Activated naive CD8-positive, alpha-beta T cell treated with anti-CD3 and anti-CD28 coated beads, Interleukin-2, amount 10 ng/mL, durations not matched to agents 7 days and 5 days (primary cell): ENCODE measurements at regions not wholly inside any gene's neighbourhood (a gene's known extent, or its start where the extent isn't known, plus 50 kb on each side); places are given as distances from the start of the nearest gene placed in this dataset.

Source experiments
- ATAC-seq: fragments of 150-1000 bp; cut with Tn5 transposase; one replicate; pipeline ENCODE4 v1.10.0; 2021; ENCODE audit warnings: low read depth, moderate library complexity
- POLR2A ChIA-PET: fragments of 350-600 bp; sonication (Branson Sonifier 250); formaldehyde crosslinking; loops from one replicate; lab custom pipeline; 2021; ENCODE audit warnings: antibody characterized with exemption; lab: Charles Lee
- DNase-seq: peaks from one replicate; pipeline ENCODE4 v3.0.0; 2021
- H3K27ac Mint-ChIP-seq: one replicate; pipeline ENCODE4 v1.8.0; 2022; ENCODE audit warnings: mild to moderate bottlenecking, mixed read lengths
- H3K27me3 Mint-ChIP-seq: one replicate; pipeline ENCODE4 v1.8.0; 2022; ENCODE audit warnings: mild to moderate bottlenecking, moderate library complexity, mixed read lengths
- H3K36me3 Mint-ChIP-seq: one replicate; pipeline ENCODE4 v1.8.0; 2021; ENCODE audit warnings: mild to moderate bottlenecking, mixed read lengths
- H3K4me1 Mint-ChIP-seq: one replicate; pipeline ENCODE4 v1.8.0; 2021; ENCODE audit warnings: mixed read lengths
- H3K4me3 Mint-ChIP-seq: one replicate; pipeline ENCODE4 v1.8.0; 2022; ENCODE audit warnings: mild to moderate bottlenecking, moderate library complexity, mixed read lengths
- H3K9me3 Mint-ChIP-seq: one replicate; pipeline ENCODE4 v1.8.0; 2021; ENCODE audit warnings: mixed read lengths

- Mint-ChIP-seq H3K9me3 (peaks cover 3% of the 10 kb centered on the region), H3K27ac (no peak overlapping the region), H3K4me1 (peaks cover 7% of the 10 kb centered on the region), H3K36me3 (no peaks in the 10 kb centered on the region), H3K27me3 (peaks cover 3% of the 10 kb centered on the region), H3K4me3 (no peak overlapping the region)
- ATAC-seq (no peak), DNase-seq (no peak)
- POLR2A ChIA-PET: no interaction called here
These were observed 207.1 kb downstream of the NFATC2 start for GRCh38 chr20:51335329-51335841.

- ATAC-seq: no peak
- no peaks in the 10 kb centered on the region for H3K36me3 Mint-ChIP-seq
These were observed 207.9 kb downstream of the NFATC2 start for GRCh38 chr20:51334609-51335008.

GRCh38 chr20:51333971-51334370, 208.5 kb downstream of the NFATC2 start:
- DNase-seq (no peak), ATAC-seq (no peak)
- Mint-ChIP-seq H3K4me3 (no peak overlapping the region), H3K36me3 (no peaks in the 10 kb centered on the region), H3K27ac (no peak overlapping the region), H3K4me1 (peaks cover 7% of the 10 kb centered on the region), H3K9me3 (peaks cover 3% of the 10 kb centered on the region), H3K27me3 (no peaks in the 10 kb centered on the region)
- POLR2A ChIA-PET: no interaction called here

More at GRCh38 chr20:51334609-51335008, 207.9 kb downstream of the NFATC2 start:
- DNase-seq: no peak
- Mint-ChIP-seq H3K4me3 (no peak overlapping the region), H3K27ac (no peak overlapping the region), H3K9me3 (peaks cover 3% of the 10 kb centered on the region), H3K27me3 (peaks cover 3% of the 10 kb centered on the region), H3K4me1 (peaks cover 7% of the 10 kb centered on the region)
- POLR2A ChIA-PET: no interaction called here

- ATAC-seq (no peak), DNase-seq (no peak)
- H3K4me1 Mint-ChIP-seq: peaks cover 4% of the 10 kb centered on the region
- H3K36me3 Mint-ChIP-seq: no peaks in the 10 kb centered on the region
- no peak overlapping the region for H3K4me3 Mint-ChIP-seq
- H3K27me3 Mint-ChIP-seq: no peaks in the 10 kb centered on the region
- H3K9me3 Mint-ChIP-seq: peaks cover under 1% of the 10 kb centered on the region
- POLR2A ChIA-PET: no interaction called here
- H3K27ac Mint-ChIP-seq: no peak overlapping the region
These were observed 209.1 kb downstream of the NFATC2 start for GRCh38 chr20:51333446-51333845.

GRCh38 chr20:51331481-51331880, 211.0 kb downstream of the NFATC2 start:
- POLR2A ChIA-PET: no interaction called here
- Mint-ChIP-seq H3K27me3 (no peaks in the 10 kb centered on the region), H3K9me3 (no peaks in the 10 kb centered on the region), H3K4me3 (no peak overlapping the region), H3K36me3 (no peaks in the 10 kb centered on the region), H3K4me1 (no peaks in the 10 kb centered on the region), H3K27ac (no peak overlapping the region)
- DNase-seq (no peak), ATAC-seq (no peak)

- ATAC-seq (no peak), DNase-seq (no peak)
- Mint-ChIP-seq H3K9me3 (no peaks in the 10 kb centered on the region), H3K4me1 (no peaks in the 10 kb centered on the region), H3K27me3 (no peaks in the 10 kb centered on the region), H3K27ac (no peak overlapping the region), H3K36me3 (no peaks in the 10 kb centered on the region), H3K4me3 (no peak overlapping the region)
- POLR2A ChIA-PET: no interaction called here
These were observed 212.7 kb downstream of the NFATC2 start for GRCh38 chr20:51329845-51330244.

- Mint-ChIP-seq H3K4me1 (no peaks in the 10 kb centered on the region), H3K9me3 (no peaks in the 10 kb centered on the region), H3K27ac (no peak overlapping the region), H3K36me3 (no peaks in the 10 kb centered on the region), H3K4me3 (no peak overlapping the region), H3K27me3 (no peaks in the 10 kb centered on the region)
- POLR2A ChIA-PET: no interaction called here
- ATAC-seq: no peak
- DNase-seq: no peak
These were observed 215.2 kb downstream of the NFATC2 start for GRCh38 chr20:51327251-51327841.

- POLR2A ChIA-PET: no interaction called here
- Mint-ChIP-seq H3K36me3 (no peaks in the 10 kb centered on the region), H3K4me3 (no peak overlapping the region), H3K4me1 (no peaks in the 10 kb centered on the region), H3K9me3 (no peaks in the 10 kb centered on the region), H3K27me3 (no peaks in the 10 kb centered on the region), H3K27ac (no peak overlapping the region)
- ATAC-seq (no peak), DNase-seq (peak; percentile 40)
These were observed 216.2 kb downstream of the NFATC2 start for GRCh38 chr20:51326201-51326819.

- Mint-ChIP-seq H3K27ac (no peak overlapping the region), H3K9me3 (no peaks in the 10 kb centered on the region), H3K27me3 (no peaks in the 10 kb centered on the region), H3K4me3 (no peak overlapping the region), H3K4me1 (peaks cover 2% of the 10 kb centered on the region), H3K36me3 (no peaks in the 10 kb centered on the region)
- POLR2A ChIA-PET: no interaction called here
- DNase-seq (no peak), ATAC-seq (no peak)
These were observed 220.3 kb downstream of the NFATC2 start for GRCh38 chr20:51322164-51322707.

GRCh38 chr20:51321343-51322163, 221.0 kb downstream of the NFATC2 start:
- peaks cover 2% of the 10 kb centered on the region for H3K4me1 Mint-ChIP-seq
- H3K27me3 Mint-ChIP-seq: no peaks in the 10 kb centered on the region
- H3K4me3 Mint-ChIP-seq: no peak overlapping the region
- no peak overlapping the region for H3K27ac Mint-ChIP-seq
- no peak for ATAC-seq
- no peak for DNase-seq
- H3K9me3 Mint-ChIP-seq: no peaks in the 10 kb centered on the region
- H3K36me3 Mint-ChIP-seq: no peaks in the 10 kb centered on the region
- POLR2A ChIA-PET: no interaction called here

- Mint-ChIP-seq H3K27me3 (no peaks in the 10 kb centered on the region), H3K36me3 (no peaks in the 10 kb centered on the region), H3K27ac (no peak overlapping the region), H3K4me3 (no peak overlapping the region), H3K4me1 (peaks cover 2% of the 10 kb centered on the region), H3K9me3 (peaks cover 4% of the 10 kb centered on the region)
- ATAC-seq (no peak), DNase-seq (no peak)
- POLR2A ChIA-PET: no interaction called here
These were observed 223.0 kb downstream of the NFATC2 start for GRCh38 chr20:51319522-51319921.

GRCh38 chr20:51318058-51318949, 224.2 kb downstream of the NFATC2 start:
- Mint-ChIP-seq H3K9me3 (peaks cover 4% of the 10 kb centered on the region), H3K27me3 (no peaks in the 10 kb centered on the region), H3K4me1 (peaks cover 2% of the 10 kb centered on the region), H3K27ac (peak overlapping the region; percentile 40), H3K4me3 (no peak overlapping the region), H3K36me3 (no peaks in the 10 kb centered on the region)
- POLR2A ChIA-PET: interaction anchor here (0.7 kb wide), 1 partner anchor 125 kb away, joined by 4 read pairs; no protein-coding TSS in a partner anchor
- DNase-seq (peak; percentile 52), ATAC-seq (peak; percentile 36)

GRCh38 chr20:51315390-51315789, 227.1 kb downstream of the NFATC2 start:
- peaks cover 2% of the 10 kb centered on the region for H3K4me1 Mint-ChIP-seq
- DNase-seq (no peak), ATAC-seq (no peak)
- peaks cover 4% of the 10 kb centered on the region for H3K9me3 Mint-ChIP-seq
- peaks cover 10% of the 10 kb centered on the region for H3K27me3 Mint-ChIP-seq
- no peak overlapping the region for H3K27ac Mint-ChIP-seq
- POLR2A ChIA-PET: no interaction called here
- H3K36me3 Mint-ChIP-seq: no peaks in the 10 kb centered on the region
- H3K4me3 Mint-ChIP-seq: no peak overlapping the region
